ENCODE measurements at regions not wholly inside any gene's neighbourhood (a gene's known extent, or its start where the extent isn't known, plus 50 kb on each side); places are given as distances from the start of the nearest gene placed in this dataset.

GRCh38 chr3:78517965-78518364, 1249.8 kb downstream of the ROBO1 start:
- intact Hi-C loops (cut with micrococcal nuclease): no loop called here
- H3K27me3 Mint-ChIP-seq (ENCODE audit: low read depth): no peaks in the 10 kb centered on the region
- no peak overlapping the region for H3K4me3 Mint-ChIP-seq (ENCODE audit: low read depth)
- DNase-seq (ENCODE audit: low spot score): no peak
- H3K36me3 Mint-ChIP-seq (ENCODE audit: low read depth): no peaks in the 10 kb centered on the region
- H3K4me1 Mint-ChIP-seq (ENCODE audit: low read depth): no peaks in the 10 kb centered on the region
- H3K27ac Mint-ChIP-seq: no peak overlapping the region
- peaks cover 31% of the 10 kb centered on the region for H3K9me3 Mint-ChIP-seq

- no peak for DNase-seq (ENCODE audit: low spot score)
- intact Hi-C loops (cut with micrococcal nuclease): no loop called here
- Mint-ChIP-seq H3K9me3 (peaks cover 31% of the 10 kb centered on the region), H3K36me3 (ENCODE audit: low read depth) (no peaks in the 10 kb centered on the region), H3K27ac (no peak overlapping the region), H3K4me3 (ENCODE audit: low read depth) (no peak overlapping the region), H3K4me1 (ENCODE audit: low read depth) (no peaks in the 10 kb centered on the region), H3K27me3 (ENCODE audit: low read depth) (no peaks in the 10 kb centered on the region)
Observed at GRCh38 chr3:78519281-78519680, 1248.5 kb downstream of the ROBO1 start.

DNA sequence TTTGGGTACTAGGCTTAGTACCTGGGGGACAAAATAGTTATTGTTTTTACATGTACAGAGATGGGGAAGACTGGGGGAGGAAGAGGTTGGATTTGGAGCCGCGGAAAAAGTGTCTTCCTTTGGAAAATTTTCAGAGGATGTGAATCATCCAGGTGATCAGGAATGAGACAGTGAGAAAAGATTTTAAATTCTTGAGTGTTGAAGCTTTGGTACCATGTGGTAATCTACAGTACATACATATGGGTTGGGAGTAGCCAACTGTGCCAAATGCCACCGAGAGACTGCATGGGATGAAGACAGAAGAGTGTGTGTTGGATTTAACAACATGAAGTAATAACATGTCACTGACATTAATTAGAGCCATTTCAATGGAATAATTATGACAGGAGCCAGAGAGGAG, 1238.2 kb downstream of the ROBO1 start:
- H3K27ac Mint-ChIP-seq: no peak overlapping the region
- peaks cover 28% of the 10 kb centered on the region for H3K9me3 Mint-ChIP-seq
- no peaks in the 10 kb centered on the region for H3K4me1 Mint-ChIP-seq (ENCODE audit: low read depth)
- intact Hi-C loops (cut with micrococcal nuclease): no loop called here
- no peaks in the 10 kb centered on the region for H3K27me3 Mint-ChIP-seq (ENCODE audit: low read depth)
- no peak overlapping the region for H3K4me3 Mint-ChIP-seq (ENCODE audit: low read depth)
- DNase-seq (ENCODE audit: low spot score): no peak
- no peaks in the 10 kb centered on the region for H3K36me3 Mint-ChIP-seq (ENCODE audit: low read depth)

DNA sequence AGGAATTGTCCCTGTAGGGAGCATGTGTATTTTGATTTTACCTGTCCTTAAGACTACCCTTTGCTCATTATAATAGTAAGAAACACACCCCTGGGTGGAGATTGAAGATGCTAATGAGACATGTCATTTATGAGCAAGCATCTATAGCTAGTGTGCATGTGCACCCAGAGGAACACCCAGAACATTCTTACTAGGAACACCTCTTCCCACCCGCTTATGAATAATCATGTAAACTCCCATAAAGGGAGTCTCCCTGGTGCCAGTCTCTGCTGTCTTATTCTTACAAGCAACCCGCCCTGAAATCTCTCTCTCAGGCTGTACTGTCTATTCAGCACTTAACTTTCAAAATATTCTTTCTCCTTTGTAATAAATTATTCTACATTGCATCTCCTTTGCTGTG, 1227.3 kb downstream of the ROBO1 start:
- no peak for DNase-seq (ENCODE audit: low spot score)

GRCh38 chr3:78545827-78546226, 1222.0 kb downstream of the ROBO1 start:
- Mint-ChIP-seq H3K27me3 (ENCODE audit: low read depth) (no peaks in the 10 kb centered on the region), H3K27ac (no peak overlapping the region), H3K36me3 (ENCODE audit: low read depth) (no peaks in the 10 kb centered on the region), H3K4me1 (ENCODE audit: low read depth) (no peaks in the 10 kb centered on the region), H3K9me3 (peaks cover 47% of the 10 kb centered on the region), H3K4me3 (ENCODE audit: low read depth) (no peak overlapping the region)
- intact Hi-C loops (cut with micrococcal nuclease): no loop called here
- DNase-seq (ENCODE audit: low spot score): no peak

More for the DNA sequence above, 1227.3 kb downstream of the ROBO1 start:
- intact Hi-C loops (cut with micrococcal nuclease): no loop called here
- Mint-ChIP-seq H3K36me3 (ENCODE audit: low read depth) (no peaks in the 10 kb centered on the region), H3K27ac (no peak overlapping the region), H3K4me1 (ENCODE audit: low read depth) (no peaks in the 10 kb centered on the region), H3K9me3 (peaks cover 34% of the 10 kb centered on the region), H3K4me3 (ENCODE audit: low read depth) (no peak overlapping the region), H3K27me3 (ENCODE audit: low read depth) (no peaks in the 10 kb centered on the region)
